Liver (tissue), 3 donors: ENCODE measurements at regions not wholly inside any gene's neighbourhood (a gene's known extent, or its start where the extent isn't known, plus 50 kb on each side); places are given as distances from the start of the nearest gene placed in this dataset.

Experiments
- CTCF ChIP-seq: fragments of 150-350 bp; IDR thresholded peaks from 2 replicates; pipeline ENCODE4 v1.5.1; 2017; ENCODE audit warnings: improper control_type of control experiment, low read depth, low read length; ENCODE audit not compliant: missing input control
- EGR1 ChIP-seq, 2 donors: IDR thresholded peaks; 2 replicates each; pipeline ENCODE4 v1.6.1; 2016 to 2018; ENCODE audit warnings: antibody characterized with exemption in 2 of 2, low read depth in 2 of 2
- FOXA2 ChIP-seq: IDR thresholded peaks from 2 replicates; pipeline ENCODE4 v1.6.1; 2016; ENCODE audit warnings: antibody characterized with exemption
- JUND ChIP-seq, 2 donors: IDR thresholded peaks; 2 replicates each; pipeline ENCODE4 v1.6.1; 2016; ENCODE audit warnings: antibody characterized with exemption in 2 of 2
- MAX ChIP-seq: IDR thresholded peaks from 2 replicates; pipeline ENCODE4 v1.6.1; 2016; ENCODE audit warnings: antibody characterized with exemption
- RAD21 ChIP-seq, 2 donors: IDR thresholded peaks; 2 replicates each; pipeline ENCODE4 v1.6.1; 2016; ENCODE audit warnings: antibody characterized with exemption in 2 of 2, mild to moderate bottlenecking in 2 of 2
- SP1 ChIP-seq: IDR thresholded peaks from 2 replicates; pipeline ENCODE4 v1.6.1; 2018; ENCODE audit warnings: antibody characterized with exemption, mild to moderate bottlenecking
- TAF1 ChIP-seq: conservative IDR thresholded peaks from 2 replicates; pipeline ENCODE4 v1.6.1; 2016; ENCODE audit warnings: antibody characterized with exemption, mild to moderate bottlenecking
- donor health status: healthy.
- donor health status: healthy.

- TF ChIP-seq MAX, result no peak
- TF ChIP-seq EGR1 (IDR thresholded peaks at IDR 0.05; ENCODE audit: low read depth in 2 of 2), result no peak
- TF ChIP-seq SP1, result no peak
- TF ChIP-seq CTCF, result no peak
- no peak for TF ChIP-seq JUND (IDR thresholded peaks at IDR 0.05)
- no peak for TF ChIP-seq TAF1
- TF ChIP-seq RAD21 (IDR thresholded peaks at IDR 0.05), result no peak
- no peak for TF ChIP-seq FOXA2
Measured at GRCh38 chr2:120881981-120882788, 146.5 kb downstream of the GLI2 start.
